KOPT-K1 (cell line): ENCODE measurements at regions not wholly inside any gene's neighbourhood (a gene's known extent, or its start where the extent isn't known, plus 50 kb on each side); places are given as distances from the start of the nearest gene placed in this dataset.

Experiments
- H3K27ac ChIP-seq: fragments of 200-600 bp; sonication (generic); 2 replicates; pipeline ENCODE4 v1.5.1; 2016; ENCODE audit warnings: antibody characterized with exemption, mild to moderate bottlenecking, low read depth, low read length; ENCODE audit not compliant: poor library complexity, severe bottlenecking
- H3K36me3 ChIP-seq: fragments of 200-600 bp; sonication (generic); 2 replicates; pipeline ENCODE4 v1.5.1; 2017; ENCODE audit warnings: antibody characterized with exemption, mild to moderate bottlenecking, low read length, moderate library complexity; ENCODE audit not compliant: insufficient read depth
- H3K9me3 ChIP-seq: fragments of 200-600 bp; sonication (generic); 2 replicates; pipeline ENCODE4 v1.5.1; 2017; ENCODE audit warnings: antibody characterized with exemption, low read length, mild to moderate bottlenecking; ENCODE audit not compliant: insufficient read depth, poor library complexity, severe bottlenecking

- H3K36me3 ChIP-seq, result no peaks in the 10 kb centered on the region
- H3K9me3 ChIP-seq, result no peaks in the 10 kb centered on the region
- no peak overlapping the region for H3K27ac ChIP-seq
These were observed 51.1 kb upstream of the ARID5B start for GRCh38 chr10:61850376-61850775.
